ENCODE measurements at regions not wholly inside any gene's neighbourhood (a gene's known extent, or its start where the extent isn't known, plus 50 kb on each side); places are given as distances from the start of the nearest gene placed in this dataset.

DNA sequence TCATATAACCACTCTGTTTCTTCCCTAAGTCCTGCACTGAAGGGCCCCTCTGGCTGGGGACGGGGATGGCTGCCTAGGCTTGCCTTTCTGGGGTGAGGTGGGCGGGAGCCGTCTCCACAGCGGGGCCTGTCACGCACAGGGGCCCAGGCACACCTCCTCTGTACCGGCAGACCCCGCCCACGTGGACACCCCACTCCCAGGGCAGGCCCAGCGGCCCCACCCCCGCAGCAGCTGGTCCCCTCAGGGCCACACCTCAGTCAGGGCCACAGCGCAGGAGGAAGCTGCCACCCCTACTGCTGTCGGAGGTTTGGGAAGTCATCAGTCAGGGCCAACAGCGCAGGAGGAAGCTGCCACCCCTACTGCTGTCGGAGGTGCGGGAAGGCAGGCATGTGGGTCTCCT is 257.6 kb upstream of the RAB6C start:
- no peak for TF ChIP-seq HNF4G (IDR thresholded peaks at IDR 0.05)
- TF ChIP-seq, protein P1, sequence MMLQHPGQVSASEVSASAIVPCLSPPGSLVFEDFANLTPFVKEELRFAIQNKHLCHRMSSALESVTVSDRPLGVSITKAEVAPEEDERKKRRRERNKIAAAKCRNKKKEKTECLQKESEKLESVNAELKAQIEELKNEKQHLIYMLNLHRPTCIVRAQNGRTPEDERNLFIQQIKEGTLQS (IDR thresholded peaks at IDR 0.05), result no peak
- no peak for TF ChIP-seq RAD21 (IDR thresholded peaks at IDR 0.05)
- no peak for TF ChIP-seq HNF4A (conservative IDR thresholded peaks at IDR 0.05)
- TF ChIP-seq CTCF (IDR thresholded peaks at IDR 0.05; ENCODE audit: low read depth, low read length, missing input control), result no peak
- TF ChIP-seq YY1 (IDR thresholded peaks at IDR 0.05), result no peak
- TF ChIP-seq, protein P2, sequence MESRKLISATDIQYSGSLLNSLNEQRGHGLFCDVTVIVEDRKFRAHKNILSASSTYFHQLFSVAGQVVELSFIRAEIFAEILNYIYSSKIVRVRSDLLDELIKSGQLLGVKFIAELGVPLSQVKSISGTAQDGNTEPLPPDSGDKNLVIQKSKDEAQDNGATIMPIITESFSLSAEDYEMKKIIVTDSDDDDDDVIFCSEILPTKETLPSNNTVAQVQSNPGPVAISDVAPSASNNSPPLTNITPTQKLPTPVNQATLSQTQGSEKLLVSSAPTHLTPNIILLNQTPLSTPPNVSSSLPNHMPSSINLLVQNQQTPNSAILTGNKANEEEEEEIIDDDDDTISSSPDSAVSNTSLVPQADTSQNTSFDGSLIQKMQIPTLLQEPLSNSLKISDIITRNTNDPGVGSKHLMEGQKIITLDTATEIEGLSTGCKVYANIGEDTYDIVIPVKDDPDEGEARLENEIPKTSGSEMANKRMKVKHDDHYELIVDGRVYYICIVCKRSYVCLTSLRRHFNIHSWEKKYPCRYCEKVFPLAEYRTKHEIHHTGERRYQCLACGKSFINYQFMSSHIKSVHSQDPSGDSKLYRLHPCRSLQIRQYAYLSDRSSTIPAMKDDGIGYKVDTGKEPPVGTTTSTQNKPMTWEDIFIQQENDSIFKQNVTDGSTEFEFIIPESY (IDR thresholded peaks at IDR 0.05), result no peak
- no peak for TF ChIP-seq EGR1 (IDR thresholded peaks at IDR 0.05; ENCODE audit: low read depth in 2 of 2)
- no peak for TF ChIP-seq SP1 (IDR thresholded peaks at IDR 0.05)
- TF ChIP-seq JUND (IDR thresholded peaks at IDR 0.05), result no peak
- TF ChIP-seq, protein P3, sequence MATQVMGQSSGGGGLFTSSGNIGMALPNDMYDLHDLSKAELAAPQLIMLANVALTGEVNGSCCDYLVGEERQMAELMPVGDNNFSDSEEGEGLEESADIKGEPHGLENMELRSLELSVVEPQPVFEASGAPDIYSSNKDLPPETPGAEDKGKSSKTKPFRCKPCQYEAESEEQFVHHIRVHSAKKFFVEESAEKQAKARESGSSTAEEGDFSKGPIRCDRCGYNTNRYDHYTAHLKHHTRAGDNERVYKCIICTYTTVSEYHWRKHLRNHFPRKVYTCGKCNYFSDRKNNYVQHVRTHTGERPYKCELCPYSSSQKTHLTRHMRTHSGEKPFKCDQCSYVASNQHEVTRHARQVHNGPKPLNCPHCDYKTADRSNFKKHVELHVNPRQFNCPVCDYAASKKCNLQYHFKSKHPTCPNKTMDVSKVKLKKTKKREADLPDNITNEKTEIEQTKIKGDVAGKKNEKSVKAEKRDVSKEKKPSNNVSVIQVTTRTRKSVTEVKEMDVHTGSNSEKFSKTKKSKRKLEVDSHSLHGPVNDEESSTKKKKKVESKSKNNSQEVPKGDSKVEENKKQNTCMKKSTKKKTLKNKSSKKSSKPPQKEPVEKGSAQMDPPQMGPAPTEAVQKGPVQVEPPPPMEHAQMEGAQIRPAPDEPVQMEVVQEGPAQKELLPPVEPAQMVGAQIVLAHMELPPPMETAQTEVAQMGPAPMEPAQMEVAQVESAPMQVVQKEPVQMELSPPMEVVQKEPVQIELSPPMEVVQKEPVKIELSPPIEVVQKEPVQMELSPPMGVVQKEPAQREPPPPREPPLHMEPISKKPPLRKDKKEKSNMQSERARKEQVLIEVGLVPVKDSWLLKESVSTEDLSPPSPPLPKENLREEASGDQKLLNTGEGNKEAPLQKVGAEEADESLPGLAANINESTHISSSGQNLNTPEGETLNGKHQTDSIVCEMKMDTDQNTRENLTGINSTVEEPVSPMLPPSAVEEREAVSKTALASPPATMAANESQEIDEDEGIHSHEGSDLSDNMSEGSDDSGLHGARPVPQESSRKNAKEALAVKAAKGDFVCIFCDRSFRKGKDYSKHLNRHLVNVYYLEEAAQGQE (IDR thresholded peaks at IDR 0.05), result no peak
- TF ChIP-seq RXRA (IDR thresholded peaks at IDR 0.05), result no peak
- H3K27ac ChIP-seq (ENCODE audit: low read depth in 1 of 2, low read length in 2 of 2), result no peak overlapping the region
- no peak for DNase-seq (ENCODE audit: low spot score)
- no peak overlapping the region for H3K9ac ChIP-seq (ENCODE audit: low read depth in 1 of 2, low read length in 2 of 2)
- H3K9me3 ChIP-seq (ENCODE audit: control insufficient read depth in 4 of 4, low read length in 3 of 4), result no peaks in the 10 kb centered on the region
- no peak overlapping the region for H3K4me3 ChIP-seq (ENCODE audit: low read depth in 1 of 3, low read length in 3 of 3)
- no peaks in the 10 kb centered on the region for H3K4me1 ChIP-seq (ENCODE audit: control insufficient read depth in 4 of 4, insufficient read depth in 4 of 4, low read length in 3 of 4)
- WGBS, result 71% methylated on average over 15 of the region's 15 CpGs
- no peaks in the 10 kb centered on the region for H3K36me3 ChIP-seq (ENCODE audit: control insufficient read depth in 4 of 4, insufficient read depth in 3 of 4, low read depth in 1 of 4, low read length in 3 of 4)
- no peaks in the 10 kb centered on the region for H3K27me3 ChIP-seq (ENCODE audit: control insufficient read depth in 4 of 4, insufficient read depth in 4 of 4, low read length in 3 of 4)

DNA sequence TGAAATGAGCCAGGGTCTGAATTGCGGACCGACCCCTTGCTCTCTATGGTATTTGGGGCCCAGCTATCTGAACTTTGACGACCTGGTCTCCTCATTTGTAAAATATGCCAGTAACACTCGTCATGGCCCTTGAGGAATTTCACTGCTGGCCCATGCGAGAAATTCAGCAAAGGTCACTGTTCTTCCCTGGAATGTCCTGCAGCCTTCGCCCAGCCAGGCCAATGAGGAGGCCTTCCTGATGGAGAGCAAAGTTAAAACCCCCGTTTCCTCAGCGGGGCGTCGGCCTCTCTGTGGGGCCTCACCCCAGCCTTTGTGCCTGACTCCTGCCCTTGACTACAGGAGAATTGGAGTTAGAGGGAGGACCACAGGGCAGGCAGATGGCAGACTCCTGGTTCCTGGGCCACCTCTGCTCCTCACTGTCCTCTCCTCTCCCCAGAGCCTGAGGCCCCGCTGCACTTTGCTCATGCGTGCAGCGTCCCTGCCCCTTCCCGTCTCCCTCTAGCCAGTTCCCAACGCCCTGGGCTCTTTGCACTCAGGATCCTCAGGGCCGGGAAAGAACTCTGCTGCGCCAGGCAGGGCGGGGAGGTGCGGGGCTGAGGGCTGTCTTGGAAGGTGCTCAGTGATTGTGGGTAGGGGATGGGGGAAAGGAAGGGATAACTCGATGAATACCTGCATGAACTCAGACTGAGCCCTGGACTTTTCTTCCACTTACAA is 257.0 kb upstream of the RAB6C start:
- Histone ChIP-seq H3K9me3 (ENCODE audit: control insufficient read depth in 4 of 4, low read length in 3 of 4) (no peaks in the 10 kb centered on the region), H3K27me3 (ENCODE audit: control insufficient read depth in 4 of 4, insufficient read depth in 4 of 4, low read length in 3 of 4) (no peaks in the 10 kb centered on the region), H3K27ac (ENCODE audit: low read depth in 1 of 2, low read length in 2 of 2) (no peak overlapping the region), H3K4me3 (ENCODE audit: low read depth in 1 of 3, low read length in 3 of 3) (no peak overlapping the region), H3K36me3 (ENCODE audit: control insufficient read depth in 4 of 4, insufficient read depth in 3 of 4, low read depth in 1 of 4, low read length in 3 of 4) (no peaks in the 10 kb centered on the region), H3K9ac (ENCODE audit: low read depth in 1 of 2, low read length in 2 of 2) (no peak overlapping the region), H3K4me1 (ENCODE audit: control insufficient read depth in 4 of 4, insufficient read depth in 4 of 4, low read length in 3 of 4) (no peaks in the 10 kb centered on the region)
- DNase-seq (ENCODE audit: low spot score), result no peak
- TF ChIP-seq NR2F2 (IDR thresholded peaks at IDR 0.05) (no peak), RXRA (IDR thresholded peaks at IDR 0.05) (peak in 1 of 2 donors; percentile 11)
- 62% methylated on average over 20 of the region's 20 CpGs for WGBS

Measured in liver (tissue), 8 donors.